ENCODE measurements at regions not wholly inside any gene's neighbourhood (a gene's known extent, or its start where the extent isn't known, plus 50 kb on each side); places are given as distances from the start of the nearest gene placed in this dataset.

- H3K27ac ChIP-seq, result no peak overlapping the region
- TF ChIP-seq ZFX (IDR thresholded peaks at IDR 0.05) (no peak), CTCF (conservative IDR thresholded peaks at IDR 0.05) (no peak)
Observed at GRCh38 chr6:6412700-6413099, 92.2 kb upstream of the F13A1 start.

GRCh38 chr6:6414931-6415330, 94.5 kb upstream of the F13A1 start:
- no peak overlapping the region for H3K27ac ChIP-seq
- TF ChIP-seq CTCF (conservative IDR thresholded peaks at IDR 0.05), result no peak
- no peak for TF ChIP-seq ZFX (IDR thresholded peaks at IDR 0.05)

- no peak overlapping the region for H3K27ac ChIP-seq
Observed at GRCh38 chr6:6417475-6417874, 97.0 kb upstream of the F13A1 start.

GRCh38 chr6:6418421-6418820, 98.0 kb upstream of the F13A1 start:
- TF ChIP-seq CTCF (conservative IDR thresholded peaks at IDR 0.05) (no peak), ZFX (IDR thresholded peaks at IDR 0.05) (no peak)
- H3K27ac ChIP-seq, result no peak overlapping the region

More at GRCh38 chr6:6417475-6417874, 97.0 kb upstream of the F13A1 start:
- TF ChIP-seq ZFX (IDR thresholded peaks at IDR 0.05) (no peak), CTCF (conservative IDR thresholded peaks at IDR 0.05) (no peak)

GRCh38 chr6:6420107-6420506, 99.6 kb upstream of the F13A1 start:
- TF ChIP-seq ZFX (IDR thresholded peaks at IDR 0.05) (no peak), CTCF (conservative IDR thresholded peaks at IDR 0.05) (no peak)
- no peak overlapping the region for H3K27ac ChIP-seq

GRCh38 chr6:6434151-6434550, 113.7 kb upstream of the F13A1 start:
- no peak for TF ChIP-seq ZFX (IDR thresholded peaks at IDR 0.05)
- no peak for TF ChIP-seq CTCF (conservative IDR thresholded peaks at IDR 0.05)

GRCh38 chr6:6434723-6435122, 114.3 kb upstream of the F13A1 start:
- H3K27ac ChIP-seq, result no peak overlapping the region

More at GRCh38 chr6:6434151-6434550, 113.7 kb upstream of the F13A1 start:
- H3K27ac ChIP-seq, result no peak overlapping the region

More at GRCh38 chr6:6434723-6435122, 114.3 kb upstream of the F13A1 start:
- TF ChIP-seq ZFX (IDR thresholded peaks at IDR 0.05) (no peak), CTCF (conservative IDR thresholded peaks at IDR 0.05) (no peak)
